ENCODE measurements at regions not wholly inside any gene's neighbourhood (a gene's known extent, or its start where the extent isn't known, plus 50 kb on each side); places are given as distances from the start of the nearest gene placed in this dataset.

DNA sequence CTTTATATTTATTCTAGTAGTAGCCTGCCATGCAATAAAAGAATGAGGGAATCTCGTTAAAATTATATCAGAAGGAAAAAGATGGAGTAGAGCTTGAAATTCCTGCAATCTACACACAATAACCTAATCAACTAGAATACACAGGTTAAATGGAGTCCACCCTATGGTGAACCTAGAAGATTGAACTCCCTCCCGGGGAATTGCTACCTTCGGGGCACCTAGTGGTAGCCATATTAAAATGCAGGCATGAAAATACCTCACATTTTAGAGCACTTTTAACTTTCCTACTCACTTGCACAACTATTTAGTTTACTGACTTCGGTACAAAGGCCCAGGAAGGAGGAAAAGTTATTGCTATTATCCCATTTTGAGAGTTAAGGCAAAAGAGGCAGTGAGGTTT, 174.5 kb downstream of the SS18 start:
- H3K9me3 ChIP-seq (ENCODE audit: control insufficient read depth, insufficient read depth, low read length), result no peaks in the 10 kb centered on the region
- H3K4me3 ChIP-seq (ENCODE audit: low read depth, low read length), result no peak overlapping the region
- no peak overlapping the region for H3K9ac ChIP-seq (ENCODE audit: low read depth, low read length)
- no peaks in the 10 kb centered on the region for H3K27me3 ChIP-seq (ENCODE audit: control insufficient read depth, insufficient read depth, low read length)
- H3K36me3 ChIP-seq (ENCODE audit: control insufficient read depth, insufficient read depth, low read length), result no peaks in the 10 kb centered on the region
- no peaks in the 10 kb centered on the region for H3K4me1 ChIP-seq (ENCODE audit: control insufficient read depth, insufficient read depth, low read length)

- H3K4me1 ChIP-seq (ENCODE audit: control insufficient read depth, insufficient read depth, low read length), result no peaks in the 10 kb centered on the region
- no peaks in the 10 kb centered on the region for H3K9me3 ChIP-seq (ENCODE audit: control insufficient read depth, insufficient read depth, low read length)
- no peaks in the 10 kb centered on the region for H3K36me3 ChIP-seq (ENCODE audit: control insufficient read depth, insufficient read depth, low read length)
- no peak overlapping the region for H3K9ac ChIP-seq (ENCODE audit: low read depth, low read length)
- H3K4me3 ChIP-seq (ENCODE audit: low read depth, low read length), result no peak overlapping the region
- H3K27me3 ChIP-seq (ENCODE audit: control insufficient read depth, insufficient read depth, low read length), result no peaks in the 10 kb centered on the region
Measured at GRCh38 chr18:25898965-25899364, 191.4 kb downstream of the SS18 start.

DNA sequence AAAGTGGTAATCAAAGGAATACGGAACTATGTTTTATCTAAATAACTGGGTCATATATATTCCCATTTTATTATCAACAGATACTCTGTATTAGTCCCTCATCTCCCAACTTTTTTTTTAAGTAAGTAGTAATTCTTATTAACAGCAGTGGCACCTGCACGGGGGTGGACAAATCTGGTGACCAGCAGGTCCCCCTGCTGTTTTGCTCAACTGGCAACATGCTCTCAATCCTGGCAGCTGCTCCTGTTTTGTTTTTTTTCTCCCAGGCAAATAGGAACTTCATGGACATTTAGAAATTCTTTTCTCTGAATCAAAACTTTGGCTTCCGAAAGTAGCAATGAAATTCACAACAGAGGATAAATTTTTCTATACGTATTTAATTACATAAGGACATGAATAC, 193.5 kb downstream of the SS18 start:
- Histone ChIP-seq H3K4me3 (ENCODE audit: low read depth, low read length) (no peak overlapping the region), H3K9me3 (ENCODE audit: control insufficient read depth, insufficient read depth, low read length) (no peaks in the 10 kb centered on the region), H3K4me1 (ENCODE audit: control insufficient read depth, insufficient read depth, low read length) (no peaks in the 10 kb centered on the region), H3K9ac (ENCODE audit: low read depth, low read length) (no peak overlapping the region), H3K36me3 (ENCODE audit: control insufficient read depth, insufficient read depth, low read length) (no peaks in the 10 kb centered on the region), H3K27me3 (ENCODE audit: control insufficient read depth, insufficient read depth, low read length) (no peaks in the 10 kb centered on the region)

DNA sequence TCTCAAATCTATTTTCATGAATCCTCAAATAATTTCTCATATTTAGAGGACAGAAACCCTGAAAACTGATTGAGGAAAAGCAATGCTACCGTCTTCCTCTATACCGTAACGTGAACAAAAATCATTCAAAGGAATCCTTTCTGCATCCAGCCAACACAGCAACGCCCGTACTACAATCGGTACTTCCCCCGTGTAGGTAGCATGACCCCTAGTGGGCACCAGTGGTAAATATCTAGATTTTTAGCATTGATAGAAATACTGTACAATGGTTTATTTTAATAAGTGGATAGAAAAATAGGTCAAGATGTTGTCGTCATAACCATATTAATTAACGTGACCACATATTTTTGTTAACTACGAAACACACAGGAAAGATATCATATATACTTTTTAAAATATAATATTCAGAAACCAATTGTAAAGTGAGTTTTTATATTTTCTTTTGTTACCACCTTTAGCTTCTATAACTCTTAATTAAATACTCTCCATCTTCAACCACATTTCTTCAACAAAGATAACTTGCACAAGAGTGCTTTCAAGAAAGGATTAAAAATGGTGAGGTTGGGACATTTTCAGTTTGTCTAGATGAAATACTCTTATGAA, 194.1 kb downstream of the SS18 start:
- Histone ChIP-seq H3K36me3 (ENCODE audit: control insufficient read depth, insufficient read depth, low read length) (no peaks in the 10 kb centered on the region), H3K27me3 (ENCODE audit: control insufficient read depth, insufficient read depth, low read length) (no peaks in the 10 kb centered on the region), H3K4me1 (ENCODE audit: control insufficient read depth, insufficient read depth, low read length) (no peaks in the 10 kb centered on the region), H3K9ac (ENCODE audit: low read depth, low read length) (no peak overlapping the region), H3K4me3 (ENCODE audit: low read depth, low read length) (no peak overlapping the region), H3K9me3 (ENCODE audit: control insufficient read depth, insufficient read depth, low read length) (no peaks in the 10 kb centered on the region)

GRCh38 chr18:25895518-25895917, 194.9 kb downstream of the SS18 start:
- no peaks in the 10 kb centered on the region for H3K9me3 ChIP-seq (ENCODE audit: control insufficient read depth, insufficient read depth, low read length)
- no peak overlapping the region for H3K9ac ChIP-seq (ENCODE audit: low read depth, low read length)
- no peak overlapping the region for H3K4me3 ChIP-seq (ENCODE audit: low read depth, low read length)
- no peaks in the 10 kb centered on the region for H3K4me1 ChIP-seq (ENCODE audit: control insufficient read depth, insufficient read depth, low read length)
- H3K36me3 ChIP-seq (ENCODE audit: control insufficient read depth, insufficient read depth, low read length), result no peaks in the 10 kb centered on the region
- no peaks in the 10 kb centered on the region for H3K27me3 ChIP-seq (ENCODE audit: control insufficient read depth, insufficient read depth, low read length)

- H3K4me3 ChIP-seq (ENCODE audit: low read depth, low read length), result no peak overlapping the region
- no peaks in the 10 kb centered on the region for H3K36me3 ChIP-seq (ENCODE audit: control insufficient read depth, insufficient read depth, low read length)
- H3K9me3 ChIP-seq (ENCODE audit: control insufficient read depth, insufficient read depth, low read length), result no peaks in the 10 kb centered on the region
- H3K4me1 ChIP-seq (ENCODE audit: control insufficient read depth, insufficient read depth, low read length), result peaks cover 4% of the 10 kb centered on the region
- no peak overlapping the region for H3K9ac ChIP-seq (ENCODE audit: low read depth, low read length)
- H3K27me3 ChIP-seq (ENCODE audit: control insufficient read depth, insufficient read depth, low read length), result no peaks in the 10 kb centered on the region
Measured at GRCh38 chr18:25886283-25886682, 204.1 kb downstream of the SS18 start.

DNA sequence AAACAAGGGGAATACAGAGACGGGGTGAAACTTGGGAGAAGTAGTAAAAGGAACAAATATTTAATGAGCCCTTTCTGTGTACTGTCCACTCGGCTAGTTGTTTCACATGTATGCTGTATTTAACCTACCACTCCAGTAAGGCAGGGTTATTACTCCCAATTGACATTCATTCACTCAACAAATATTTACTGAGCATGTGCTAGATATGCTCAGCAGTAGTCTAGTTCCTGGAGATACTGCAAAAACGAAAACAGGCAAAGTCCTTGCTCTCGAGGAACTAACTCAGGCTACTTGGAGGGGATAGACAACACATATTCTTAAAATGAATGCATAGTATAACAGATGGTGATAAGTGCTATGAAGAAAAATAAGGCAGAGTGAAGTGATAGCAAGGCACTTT, 207.3 kb downstream of the SS18 start:
- Histone ChIP-seq H3K4me3 (ENCODE audit: low read depth, low read length) (no peak overlapping the region), H3K4me1 (ENCODE audit: control insufficient read depth, insufficient read depth, low read length) (peaks cover 4% of the 10 kb centered on the region), H3K9ac (ENCODE audit: low read depth, low read length) (no peak overlapping the region), H3K36me3 (ENCODE audit: control insufficient read depth, insufficient read depth, low read length) (no peaks in the 10 kb centered on the region), H3K9me3 (ENCODE audit: control insufficient read depth, insufficient read depth, low read length) (no peaks in the 10 kb centered on the region), H3K27me3 (ENCODE audit: control insufficient read depth, insufficient read depth, low read length) (no peaks in the 10 kb centered on the region)

DNA sequence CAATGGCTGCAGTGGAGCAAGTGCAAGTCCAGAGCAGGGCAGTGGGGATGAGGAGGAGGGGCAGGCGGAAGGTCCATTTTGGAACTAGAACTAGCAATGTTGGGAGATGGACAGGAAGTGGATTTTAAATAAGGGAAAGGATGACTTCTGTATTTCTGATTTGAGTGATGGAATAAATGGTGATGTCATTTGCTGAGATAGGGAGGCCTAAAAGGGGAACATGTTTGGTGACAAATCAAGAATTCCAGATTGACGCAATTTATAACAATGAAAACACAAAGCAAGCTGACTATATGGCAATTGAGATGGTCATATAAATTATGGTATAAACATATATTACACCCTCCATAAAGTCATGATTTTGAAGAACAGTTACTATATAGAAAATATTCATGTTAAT, 209.3 kb downstream of the SS18 start:
- no peaks in the 10 kb centered on the region for H3K36me3 ChIP-seq (ENCODE audit: control insufficient read depth, insufficient read depth, low read length)
- no peaks in the 10 kb centered on the region for H3K27me3 ChIP-seq (ENCODE audit: control insufficient read depth, insufficient read depth, low read length)
- no peak overlapping the region for H3K4me3 ChIP-seq (ENCODE audit: low read depth, low read length)
- no peak overlapping the region for H3K9ac ChIP-seq (ENCODE audit: low read depth, low read length)
- H3K9me3 ChIP-seq (ENCODE audit: control insufficient read depth, insufficient read depth, low read length), result no peaks in the 10 kb centered on the region
- peaks cover 4% of the 10 kb centered on the region for H3K4me1 ChIP-seq (ENCODE audit: control insufficient read depth, insufficient read depth, low read length)

- Histone ChIP-seq H3K27me3 (ENCODE audit: control insufficient read depth, insufficient read depth, low read length) (no peaks in the 10 kb centered on the region), H3K36me3 (ENCODE audit: control insufficient read depth, insufficient read depth, low read length) (no peaks in the 10 kb centered on the region), H3K9me3 (ENCODE audit: control insufficient read depth, insufficient read depth, low read length) (no peaks in the 10 kb centered on the region), H3K4me3 (ENCODE audit: low read depth, low read length) (no peak overlapping the region), H3K9ac (ENCODE audit: low read depth, low read length) (no peak overlapping the region), H3K4me1 (ENCODE audit: control insufficient read depth, insufficient read depth, low read length) (peaks cover 4% of the 10 kb centered on the region)
Measured at GRCh38 chr18:25880441-25880840, 210.0 kb downstream of the SS18 start.

DNA sequence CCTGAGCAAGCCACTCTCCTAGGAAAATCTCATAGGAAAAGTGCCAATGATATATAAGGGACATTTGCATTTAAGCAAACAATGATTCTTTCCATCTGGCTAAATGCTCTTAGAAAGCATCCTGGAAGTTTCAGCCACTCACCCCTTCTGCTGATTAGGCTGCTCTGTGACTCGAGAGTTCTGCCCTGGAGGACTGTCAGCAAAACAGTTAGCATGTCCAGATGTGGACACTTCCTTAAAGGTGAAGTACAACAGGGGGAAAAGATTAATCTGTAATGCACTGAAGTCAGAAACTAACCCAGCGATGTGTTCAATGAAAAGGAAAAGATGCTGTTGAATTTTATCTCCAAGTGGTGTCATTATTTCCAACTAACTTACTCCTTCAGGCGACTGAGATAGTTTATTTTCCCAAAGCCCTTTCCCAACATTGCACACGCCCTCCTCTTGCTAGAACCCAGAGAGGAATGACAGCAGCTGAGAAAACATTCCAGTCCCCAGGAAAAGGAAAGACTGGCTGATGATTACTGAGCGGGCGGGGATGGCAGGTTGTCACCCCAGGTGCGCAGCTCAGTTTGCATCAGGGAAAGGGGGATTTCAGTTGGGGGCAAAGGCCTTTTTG, 214.0 kb downstream of the SS18 start:
- no peaks in the 10 kb centered on the region for H3K9me3 ChIP-seq (ENCODE audit: control insufficient read depth, insufficient read depth, low read length)
- H3K36me3 ChIP-seq (ENCODE audit: control insufficient read depth, insufficient read depth, low read length), result no peaks in the 10 kb centered on the region
- no peak overlapping the region for H3K4me3 ChIP-seq (ENCODE audit: low read depth, low read length)
- no peaks in the 10 kb centered on the region for H3K4me1 ChIP-seq (ENCODE audit: control insufficient read depth, insufficient read depth, low read length)
- H3K27me3 ChIP-seq (ENCODE audit: control insufficient read depth, insufficient read depth, low read length), result no peaks in the 10 kb centered on the region
- no peak overlapping the region for H3K9ac ChIP-seq (ENCODE audit: low read depth, low read length)

DNA sequence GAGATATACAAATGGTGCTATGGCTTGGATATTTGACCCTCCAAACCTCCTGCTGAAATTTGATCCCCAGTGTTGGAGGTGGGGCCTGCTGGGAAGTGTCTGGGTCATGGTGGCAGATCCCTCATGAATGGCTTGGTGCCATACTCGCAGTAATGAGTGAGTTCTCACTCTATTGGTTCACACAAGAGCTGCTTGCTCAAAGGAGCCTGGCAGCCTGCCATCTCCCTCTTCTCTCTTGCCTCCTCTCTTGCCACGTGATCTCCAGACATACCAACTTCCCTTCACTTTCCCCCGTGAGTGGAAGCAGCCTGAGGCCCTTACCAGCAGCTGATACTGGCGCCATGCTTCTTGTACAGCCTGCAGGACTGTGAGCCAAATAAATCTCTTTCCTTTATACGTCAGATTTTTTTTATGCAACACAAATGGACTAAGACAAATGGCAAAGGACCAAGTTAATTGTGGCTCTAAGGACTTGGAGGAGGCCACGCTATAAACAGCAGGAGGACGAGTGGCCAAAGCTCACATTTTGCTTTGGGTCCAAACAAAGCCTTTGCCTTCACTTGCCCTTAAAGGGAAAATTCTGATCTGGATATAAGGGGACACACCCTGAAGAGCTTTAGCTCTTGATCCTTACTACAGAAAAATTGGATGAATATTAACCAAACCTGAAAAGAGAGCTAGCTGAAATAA, 214.7 kb downstream of the SS18 start:
- no peak overlapping the region for H3K4me3 ChIP-seq (ENCODE audit: low read depth, low read length)
- H3K9ac ChIP-seq (ENCODE audit: low read depth, low read length), result no peak overlapping the region
- H3K27me3 ChIP-seq (ENCODE audit: control insufficient read depth, insufficient read depth, low read length), result no peaks in the 10 kb centered on the region
- H3K36me3 ChIP-seq (ENCODE audit: control insufficient read depth, insufficient read depth, low read length), result no peaks in the 10 kb centered on the region
- no peaks in the 10 kb centered on the region for H3K9me3 ChIP-seq (ENCODE audit: control insufficient read depth, insufficient read depth, low read length)
- H3K4me1 ChIP-seq (ENCODE audit: control insufficient read depth, insufficient read depth, low read length), result no peaks in the 10 kb centered on the region

GRCh38 chr18:25873833-25874232, 216.6 kb downstream of the SS18 start:
- no peak overlapping the region for H3K9ac ChIP-seq (ENCODE audit: low read depth, low read length)
- no peaks in the 10 kb centered on the region for H3K9me3 ChIP-seq (ENCODE audit: control insufficient read depth, insufficient read depth, low read length)
- no peaks in the 10 kb centered on the region for H3K27me3 ChIP-seq (ENCODE audit: control insufficient read depth, insufficient read depth, low read length)
- no peak overlapping the region for H3K4me3 ChIP-seq (ENCODE audit: low read depth, low read length)
- H3K36me3 ChIP-seq (ENCODE audit: control insufficient read depth, insufficient read depth, low read length), result no peaks in the 10 kb centered on the region
- H3K4me1 ChIP-seq (ENCODE audit: control insufficient read depth, insufficient read depth, low read length), result no peaks in the 10 kb centered on the region

All from iPS-15b (cell line).